ENCODE measurements at regions not wholly inside any gene's neighbourhood (a gene's known extent, or its start where the extent isn't known, plus 50 kb on each side); places are given as distances from the start of the nearest gene placed in this dataset.

- TF ChIP-seq CTCF (conservative IDR thresholded peaks at IDR 0.05; ENCODE audit: low read depth, low read length): no peak
- TF ChIP-seq EZH2 (IDR thresholded peaks at IDR 0.05; ENCODE audit: borderline replicate concordance, low read depth, low read length, poor library complexity, severe bottlenecking): no peak
Observed at GRCh38 chr22:27257987-27258386, 543.6 kb downstream of the MN1 start.

Data from A673 (cell line).